HG03097 (cell line): ENCODE measurements at regions not wholly inside any gene's neighbourhood (a gene's known extent, or its start where the extent isn't known, plus 50 kb on each side); places are given as distances from the start of the nearest gene placed in this dataset.

Experiments
- ATAC-seq: cut with Tn5 transposase; IDR thresholded peaks from one replicate; pipeline ENCODE4 v1.9.1; 2021; ENCODE audit not compliant: unreplicated experiment, low FRiP score

GRCh38 chr1:88080875-88081274 is 603.2 kb upstream of the PKN2 start:
- ATAC-seq: no peak

GRCh38 chr1:88088481-88088880 is 595.6 kb upstream of the PKN2 start:
- no peak for ATAC-seq

- ATAC-seq: no peak
These were observed 594.1 kb upstream of the PKN2 start for GRCh38 chr1:88089961-88090360.

- ATAC-seq: no peak
These were observed 585.2 kb upstream of the PKN2 start for GRCh38 chr1:88098881-88099280.

GRCh38 chr1:88101041-88101440 is 583.0 kb upstream of the PKN2 start:
- ATAC-seq: no peak

- no peak for ATAC-seq
These were observed 579.8 kb upstream of the PKN2 start for GRCh38 chr1:88104236-88104635.

GRCh38 chr1:88104886-88105285 is 579.2 kb upstream of the PKN2 start:
- ATAC-seq: no peak

- no peak for ATAC-seq
These were observed 572.3 kb upstream of the PKN2 start for GRCh38 chr1:88111816-88112215.

- ATAC-seq: no peak
These were observed 566.5 kb upstream of the PKN2 start for GRCh38 chr1:88117597-88117996.

- ATAC-seq: no peak
These were observed 565.8 kb upstream of the PKN2 start for GRCh38 chr1:88118176-88118845.

GRCh38 chr1:88124614-88125013 is 559.5 kb upstream of the PKN2 start:
- ATAC-seq: no peak

- ATAC-seq: no peak
These were observed 557.6 kb upstream of the PKN2 start for GRCh38 chr1:88126467-88126866.

- no peak for ATAC-seq
These were observed 550.1 kb upstream of the PKN2 start for GRCh38 chr1:88133991-88134390.

GRCh38 chr1:88134983-88135921 is 548.8 kb upstream of the PKN2 start:
- ATAC-seq: no peak

GRCh38 chr1:88139633-88140032 is 544.4 kb upstream of the PKN2 start:
- ATAC-seq: no peak

GRCh38 chr1:88140325-88140724 is 543.7 kb upstream of the PKN2 start:
- no peak for ATAC-seq

- no peak for ATAC-seq
These were observed 542.5 kb upstream of the PKN2 start for GRCh38 chr1:88141499-88142074.

- no peak for ATAC-seq
These were observed 538.3 kb upstream of the PKN2 start for GRCh38 chr1:88145752-88146151.

GRCh38 chr1:88149686-88150085 is 534.4 kb upstream of the PKN2 start:
- ATAC-seq: peak; percentile 19

- ATAC-seq: peak; percentile 75
These were observed 533.7 kb upstream of the PKN2 start for GRCh38 chr1:88150330-88150729.

GRCh38 chr1:88163187-88163586 is 520.9 kb upstream of the PKN2 start:
- ATAC-seq: no peak

- no peak for ATAC-seq
These were observed 515.9 kb upstream of the PKN2 start for GRCh38 chr1:88168126-88168525.
